Adrenal gland (tissue), 5 donors: ENCODE measurements at regions not wholly inside any gene's neighbourhood (a gene's known extent, or its start where the extent isn't known, plus 50 kb on each side); places are given as distances from the start of the nearest gene placed in this dataset.

Source experiments
- CTCF ChIP-seq, 6 experiments: fragments of 450-650 bp in 4 of 6; fragments of 200-600 bp in 2 of 6; sonication (generic) in 1 of 6; IDR thresholded peaks; 1 replicate in 5 of 6; 2 replicates in 1 of 6; pipeline versions ENCODE4 v1.5.1 to v1.8.0; 2016 to 2021; ENCODE audit warnings: antibody characterized with exemption in 6 of 6, mild to moderate bottlenecking in 2 of 6, moderate library complexity in 1 of 6
- POLR2A ChIP-seq, 2 donors: fragments of 450-650 bp; IDR thresholded peaks; one replicate each; pipeline ENCODE4 v1.6.1; 2017; ENCODE audit warnings: antibody characterized with exemption in 2 of 2, mild to moderate bottlenecking in 2 of 2, moderate library complexity in 1 of 2
- donor health status: DM: no; HTN: no; CAD: no.

- TF ChIP-seq CTCF (IDR thresholded peaks at IDR 0.05) (no peak), POLR2A (IDR thresholded peaks at IDR 0.05) (no peak)
These were observed 708.4 kb upstream of the ADAMTS5 start for GRCh38 chr21:27675306-27675705.
